Thyroid gland (tissue), 4 donors: ENCODE measurements at regions not wholly inside any gene's neighbourhood (a gene's known extent, or its start where the extent isn't known, plus 50 kb on each side); places are given as distances from the start of the nearest gene placed in this dataset.

Experiments
- CTCF ChIP-seq, 6 experiments: fragments of 200-600 bp in 3 of 6; fragments of 450-650 bp in 3 of 6; sonication (generic) in 3 of 6; IDR thresholded peaks; one replicate each; pipeline ENCODE4 v1.5.1; 2016 to 2019; ENCODE audit warnings: antibody characterized with exemption in 6 of 6, mild to moderate bottlenecking in 2 of 6, inconsistent platforms in 1 of 6, moderate library complexity in 1 of 6
- POLR2A ChIP-seq, 2 donors: fragments of 450-650 bp; IDR thresholded peaks; one replicate each; pipeline ENCODE4 v1.6.1; 2017; ENCODE audit warnings: antibody characterized with exemption in 2 of 2, mild to moderate bottlenecking in 2 of 2, moderate library complexity in 1 of 2

GRCh38 chr2:34784701-34785100, 1185.6 kb upstream of the FAM98A start:
- TF ChIP-seq POLR2A (IDR thresholded peaks at IDR 0.05) (no peak), CTCF (IDR thresholded peaks at IDR 0.05) (no peak)
